ENCODE measurements at regions not wholly inside any gene's neighbourhood (a gene's known extent, or its start where the extent isn't known, plus 50 kb on each side); places are given as distances from the start of the nearest gene placed in this dataset.

DNA sequence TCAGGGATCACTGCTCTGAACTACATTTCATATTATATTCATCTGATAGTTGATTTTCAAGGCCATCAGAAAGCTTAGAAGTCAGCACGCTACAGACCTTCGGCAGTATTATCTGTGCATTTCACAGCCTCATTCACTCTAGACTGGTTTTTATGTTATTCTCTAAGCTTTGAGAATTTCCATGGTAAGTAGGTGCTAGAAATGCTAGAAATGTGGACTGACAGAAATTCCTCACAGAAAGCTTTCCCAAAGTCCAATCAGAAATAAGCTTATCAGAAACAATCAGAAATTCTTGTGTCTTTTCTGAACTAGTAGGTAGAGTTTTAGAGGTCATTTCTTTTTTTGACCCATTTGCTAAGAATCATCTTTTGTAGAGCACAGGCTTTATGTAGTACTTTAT is 176.6 kb downstream of the TMTC3 start:
- Mint-ChIP-seq H3K9me3 (peaks cover 3% of the 10 kb centered on the region), H3K4me3 (no peak overlapping the region), H3K27me3 (ENCODE audit: insufficient read depth, low read depth) (no peaks in the 10 kb centered on the region), H3K27ac (no peak overlapping the region), H3K36me3 (no peaks in the 10 kb centered on the region), H3K4me1 (peaks cover 3% of the 10 kb centered on the region)
- Histone ChIP-seq H3K36me3 (no peaks in the 10 kb centered on the region), H3K4me1 (no peaks in the 10 kb centered on the region), H3K4me2 (no peak overlapping the region), H4K20me1 (ENCODE audit: low read depth) (no peaks in the 10 kb centered on the region), H3K9me3 (ENCODE audit: low read depth) (no peaks in the 10 kb centered on the region), H3K4me3 (no peak overlapping the region), H3F3A (ENCODE audit: low read depth) (no peaks in the 10 kb centered on the region), H3K27me3 (no peaks in the 10 kb centered on the region), H2AFZ (replicated peaks) (no peak overlapping the region), H3K9ac (no peak overlapping the region), H3K27ac (no peak overlapping the region), H3K79me2 (ENCODE audit: low read depth) (no peaks in the 10 kb centered on the region)
- TF ChIP-seq EZH2phosphoT487 (IDR thresholded peaks at IDR 0.05) (no peak), EZH2 (IDR thresholded peaks at IDR 0.05) (no peak), CTCF (IDR thresholded peaks at IDR 0.05) (no peak)
- no peak for DNase-seq (ENCODE audit: low spot score)

- H3K27ac Mint-ChIP-seq, result no peak overlapping the region
Measured at GRCh38 chr12:88325076-88325815, 183.1 kb downstream of the TMTC3 start.

DNA sequence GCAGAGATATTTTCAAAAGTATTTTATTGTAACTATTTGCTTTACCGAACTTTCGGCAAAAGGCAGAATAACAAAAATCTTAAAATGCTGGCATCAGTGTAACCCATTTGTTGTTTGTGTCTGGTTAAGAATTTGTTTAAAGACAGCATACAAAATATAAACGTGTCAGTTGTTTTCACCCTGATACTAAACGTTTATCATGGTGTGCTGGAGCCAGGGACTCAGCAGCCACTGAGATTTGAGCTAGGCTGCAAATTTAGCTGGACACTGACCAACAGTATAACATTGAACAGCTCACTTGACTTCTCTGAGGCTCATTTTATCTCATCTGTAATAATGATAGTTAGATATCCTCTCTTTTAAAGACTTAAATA is 183.7 kb downstream of the TMTC3 start:
- H3K36me3 ChIP-seq, result no peaks in the 10 kb centered on the region
- no peak overlapping the region for H3K4me3 Mint-ChIP-seq

More at GRCh38 chr12:88325076-88325815, 183.1 kb downstream of the TMTC3 start:
- peaks cover 5% of the 10 kb centered on the region for H3K9me3 Mint-ChIP-seq
- no peak for DNase-seq (ENCODE audit: low spot score)
- no peaks in the 10 kb centered on the region for H3F3A ChIP-seq (ENCODE audit: low read depth)
- no peaks in the 10 kb centered on the region for H3K36me3 ChIP-seq
- H3K4me2 ChIP-seq, result no peak overlapping the region
- no peaks in the 10 kb centered on the region for H3K36me3 Mint-ChIP-seq
- H3K9me3 ChIP-seq (ENCODE audit: low read depth), result no peaks in the 10 kb centered on the region
- no peaks in the 10 kb centered on the region for H3K79me2 ChIP-seq (ENCODE audit: low read depth)
- no peaks in the 10 kb centered on the region for H4K20me1 ChIP-seq (ENCODE audit: low read depth)
- peaks cover 5% of the 10 kb centered on the region for H3K4me1 Mint-ChIP-seq
- H3K27me3 ChIP-seq, result no peaks in the 10 kb centered on the region
- TF ChIP-seq EZH2phosphoT487 (IDR thresholded peaks at IDR 0.05), result no peak
- no peak for TF ChIP-seq CTCF (IDR thresholded peaks at IDR 0.05)
- no peak for TF ChIP-seq EZH2 (IDR thresholded peaks at IDR 0.05)
- H3K4me3 Mint-ChIP-seq, result no peak overlapping the region
- no peak overlapping the region for H3K9ac ChIP-seq
- H3K27ac ChIP-seq, result no peak overlapping the region
- no peaks in the 10 kb centered on the region for H3K4me1 ChIP-seq
- H2AFZ ChIP-seq (replicated peaks), result no peak overlapping the region
- H3K4me3 ChIP-seq, result no peak overlapping the region
- no peaks in the 10 kb centered on the region for H3K27me3 Mint-ChIP-seq (ENCODE audit: insufficient read depth, low read depth)

More for the DNA sequence above, 183.7 kb downstream of the TMTC3 start:
- no peaks in the 10 kb centered on the region for H3K79me2 ChIP-seq (ENCODE audit: low read depth)
- H3K4me1 ChIP-seq, result no peaks in the 10 kb centered on the region
- Mint-ChIP-seq H3K36me3 (no peaks in the 10 kb centered on the region), H3K9me3 (peaks cover 5% of the 10 kb centered on the region), H3K27ac (no peak overlapping the region), H3K27me3 (ENCODE audit: insufficient read depth, low read depth) (no peaks in the 10 kb centered on the region), H3K4me1 (peaks cover 5% of the 10 kb centered on the region)
- no peaks in the 10 kb centered on the region for H3F3A ChIP-seq (ENCODE audit: low read depth)
- TF ChIP-seq EZH2phosphoT487 (IDR thresholded peaks at IDR 0.05) (no peak), CTCF (IDR thresholded peaks at IDR 0.05) (no peak), EZH2 (IDR thresholded peaks at IDR 0.05) (no peak)
- H3K4me3 ChIP-seq, result no peak overlapping the region
- H2AFZ ChIP-seq (replicated peaks), result no peak overlapping the region
- no peaks in the 10 kb centered on the region for H4K20me1 ChIP-seq (ENCODE audit: low read depth)
- no peak overlapping the region for H3K9ac ChIP-seq
- H3K27ac ChIP-seq, result no peak overlapping the region
- H3K9me3 ChIP-seq (ENCODE audit: low read depth), result no peaks in the 10 kb centered on the region
- no peak overlapping the region for H3K4me2 ChIP-seq
- no peaks in the 10 kb centered on the region for H3K27me3 ChIP-seq
- DNase-seq (ENCODE audit: low spot score), result no peak
